ENCODE measurements at regions not wholly inside any gene's neighbourhood (a gene's known extent, or its start where the extent isn't known, plus 50 kb on each side); places are given as distances from the start of the nearest gene placed in this dataset.

- FAIRE-seq (no peak), DNase-seq (ENCODE audit: insufficient read length, low spot score) (no peak)
- peak; percentile 23 for TF ChIP-seq CTCF (IDR thresholded peaks at IDR 0.05; ENCODE audit: insufficient read depth, missing control alignments)
Observed at GRCh38 chr14:100653409-100653808, 66.2 kb upstream of the BEGAIN start.

- no peak for DNase-seq (ENCODE audit: insufficient read length, low spot score)
- no peak for FAIRE-seq
- TF ChIP-seq CTCF (IDR thresholded peaks at IDR 0.05; ENCODE audit: insufficient read depth, missing control alignments): no peak
Observed at GRCh38 chr14:100654025-100654813, 67.0 kb upstream of the BEGAIN start.

GRCh38 chr14:100654814-100655740 is 67.9 kb upstream of the BEGAIN start:
- FAIRE-seq (no peak), DNase-seq (ENCODE audit: insufficient read length, low spot score) (peak; percentile 87)
- peak; percentile 36 for TF ChIP-seq CTCF (IDR thresholded peaks at IDR 0.05; ENCODE audit: insufficient read depth, missing control alignments)

GRCh38 chr14:100655741-100656085 is 68.5 kb upstream of the BEGAIN start:
- no peak for TF ChIP-seq CTCF (IDR thresholded peaks at IDR 0.05; ENCODE audit: insufficient read depth, missing control alignments)
- FAIRE-seq: no peak

GRCh38 chr14:100656996-100657395 is 69.7 kb upstream of the DLK1 start:
- DNase-seq (ENCODE audit: insufficient read length, low spot score) (no peak), FAIRE-seq (no peak)
- TF ChIP-seq CTCF (IDR thresholded peaks at IDR 0.05; ENCODE audit: insufficient read depth, missing control alignments): no peak

More at GRCh38 chr14:100655741-100656085, 68.5 kb upstream of the BEGAIN start:
- no peak for DNase-seq (ENCODE audit: insufficient read length, low spot score)

- DNase-seq (ENCODE audit: insufficient read length, low spot score): no peak
- no peak for FAIRE-seq
Observed at GRCh38 chr14:100657780-100658179, 68.9 kb upstream of the DLK1 start.

More at GRCh38 chr14:100657780-100658179, 68.9 kb upstream of the DLK1 start:
- TF ChIP-seq CTCF (IDR thresholded peaks at IDR 0.05; ENCODE audit: insufficient read depth, missing control alignments): no peak

Data from D721Med (cell line).